Mucosa of rectum (tissue), 2 donors: ENCODE measurements at regions not wholly inside any gene's neighbourhood (a gene's known extent, or its start where the extent isn't known, plus 50 kb on each side); places are given as distances from the start of the nearest gene placed in this dataset.
"Not testable (repeated sequence)": the region's sequence is repeated elsewhere in the genome, so short reads cannot be mapped to it uniquely, and the experiment has no call there.

Experiments
- H3K27ac ChIP-seq, 2 donors: one replicate each; pipeline ENCODE4 v1.7.0; 2013; ENCODE audit warnings: inconsistent platforms in 2 of 2, low read depth in 2 of 2, low read length in 2 of 2
- H3K27me3 ChIP-seq, 2 donors: one replicate each; pipeline ENCODE4 v1.7.0; 2013; ENCODE audit warnings: low read length in 2 of 2; ENCODE audit not compliant: control insufficient read depth in 2 of 2, insufficient read depth in 2 of 2
- H3K36me3 ChIP-seq, 2 donors: one replicate each; pipeline ENCODE4 v1.7.0; 2013; ENCODE audit warnings: low read length in 2 of 2; ENCODE audit not compliant: control insufficient read depth in 2 of 2, insufficient read depth in 2 of 2
- H3K4me1 ChIP-seq, 2 donors: one replicate each; pipeline ENCODE4 v1.7.0; 2013; ENCODE audit warnings: low read length in 2 of 2, mild to moderate bottlenecking in 1 of 2; ENCODE audit not compliant: control insufficient read depth in 2 of 2, insufficient read depth in 2 of 2
- H3K4me3 ChIP-seq, 2 donors: one replicate each; pipeline ENCODE4 v1.7.0; 2013; ENCODE audit warnings: low read length in 2 of 2
- H3K9ac ChIP-seq, 2 donors: one replicate each; pipeline ENCODE4 v1.7.0; 2013; ENCODE audit warnings: low read length in 2 of 2, low read depth in 1 of 2, mild to moderate bottlenecking in 1 of 2
- H3K9me3 ChIP-seq, 2 donors: one replicate each; pipeline ENCODE4 v1.7.0; 2013; ENCODE audit warnings: low read length in 2 of 2; ENCODE audit not compliant: control insufficient read depth in 2 of 2
- donor health status: healthy.
- donor health status: Normal muscosa, but diverticular disease.

GRCh38 chr12:72925716-72926115 lies 653.5 kb downstream of the TRHDE start:
- H3K36me3 ChIP-seq: no peaks in the 10 kb centered on the region
- no peak overlapping the region for H3K4me3 ChIP-seq
- H3K27me3 ChIP-seq: no peaks in the 10 kb centered on the region
- H3K27ac ChIP-seq: no peak overlapping the region
- H3K9ac ChIP-seq: no peak overlapping the region
- H3K4me1 ChIP-seq: no peaks in the 10 kb centered on the region
- H3K9me3 ChIP-seq: no peaks in the 10 kb centered on the region

- H3K9me3 ChIP-seq, H3K36me3 ChIP-seq, H3K4me1 ChIP-seq, H3K27ac ChIP-seq, H3K4me3 ChIP-seq, H3K9ac ChIP-seq, H3K27me3 ChIP-seq: not testable (repeated sequence)
These were observed 659.7 kb downstream of the TRHDE start for GRCh38 chr12:72931838-72932237.

GRCh38 chr12:72937486-72937885 lies 665.3 kb downstream of the TRHDE start:
- Histone ChIP-seq H3K36me3 (no peaks in the 10 kb centered on the region), H3K4me3 (no peak overlapping the region), H3K9me3 (peaks cover 0 to 2% of the 10 kb centered on the region in 2 donors)

GRCh38 chr12:72957454-72957853 lies 685.3 kb downstream of the TRHDE start:
- no peaks in the 10 kb centered on the region for H3K36me3 ChIP-seq
- H3K4me3 ChIP-seq: no peak overlapping the region
- no peaks in the 10 kb centered on the region for H3K4me1 ChIP-seq
- H3K27me3 ChIP-seq: no peaks in the 10 kb centered on the region
- no peak overlapping the region for H3K27ac ChIP-seq
- H3K9ac ChIP-seq: no peak overlapping the region
- no peaks in the 10 kb centered on the region for H3K9me3 ChIP-seq

More at GRCh38 chr12:72937486-72937885, 665.3 kb downstream of the TRHDE start:
- Histone ChIP-seq H3K27ac (no peak overlapping the region), H3K27me3 (no peaks in the 10 kb centered on the region), H3K9ac (no peak overlapping the region), H3K4me1 (no peaks in the 10 kb centered on the region)

GRCh38 chr12:72966684-72967083 lies 694.5 kb downstream of the TRHDE start:
- Histone ChIP-seq H3K4me1 (no peaks in the 10 kb centered on the region), H3K9ac (no peak overlapping the region), H3K36me3 (no peaks in the 10 kb centered on the region)

GRCh38 chr12:72974954-72975555 lies 702.9 kb downstream of the TRHDE start:
- no peaks in the 10 kb centered on the region for H3K4me1 ChIP-seq
- no peak overlapping the region for H3K27ac ChIP-seq
- H3K27me3 ChIP-seq: no peaks in the 10 kb centered on the region
- no peak overlapping the region for H3K4me3 ChIP-seq
- no peaks in the 10 kb centered on the region for H3K36me3 ChIP-seq
- no peaks in the 10 kb centered on the region for H3K9me3 ChIP-seq
- H3K9ac ChIP-seq: no peak overlapping the region

More at GRCh38 chr12:72966684-72967083, 694.5 kb downstream of the TRHDE start:
- Histone ChIP-seq H3K27ac (no peak overlapping the region), H3K4me3 (no peak overlapping the region), H3K27me3 (no peaks in the 10 kb centered on the region), H3K9me3 (peaks cover 2 to 3% of the 10 kb centered on the region in 2 donors)

- no peaks in the 10 kb centered on the region for H3K36me3 ChIP-seq
- H3K27ac ChIP-seq: no peak overlapping the region
- no peaks in the 10 kb centered on the region for H3K4me1 ChIP-seq
These were observed 706.8 kb downstream of the TRHDE start for GRCh38 chr12:72978999-72979398.

GRCh38 chr12:72982356-72982755 lies 710.2 kb downstream of the TRHDE start:
- H3K27me3 ChIP-seq: no peaks in the 10 kb centered on the region
- H3K27ac ChIP-seq: no peak overlapping the region
- no peaks in the 10 kb centered on the region for H3K36me3 ChIP-seq
- no peak overlapping the region for H3K4me3 ChIP-seq
- H3K9ac ChIP-seq: no peak overlapping the region
- H3K4me1 ChIP-seq: no peaks in the 10 kb centered on the region
- no peaks in the 10 kb centered on the region for H3K9me3 ChIP-seq

More at GRCh38 chr12:72978999-72979398, 706.8 kb downstream of the TRHDE start:
- H3K27me3 ChIP-seq: no peaks in the 10 kb centered on the region
- H3K9me3 ChIP-seq: no peaks in the 10 kb centered on the region
- H3K4me3 ChIP-seq: no peak overlapping the region
- H3K9ac ChIP-seq: no peak overlapping the region

GRCh38 chr12:72986963-72987362 lies 714.8 kb downstream of the TRHDE start:
- H3K4me1 ChIP-seq: no peaks in the 10 kb centered on the region
- no peak overlapping the region for H3K4me3 ChIP-seq
- H3K36me3 ChIP-seq: no peaks in the 10 kb centered on the region
- no peak overlapping the region for H3K27ac ChIP-seq
- no peaks in the 10 kb centered on the region for H3K27me3 ChIP-seq
- H3K9me3 ChIP-seq: no peaks in the 10 kb centered on the region
- H3K9ac ChIP-seq: no peak overlapping the region

- Histone ChIP-seq H3K9me3 (no peaks in the 10 kb centered on the region), H3K27ac (no peak overlapping the region), H3K4me1 (no peaks in the 10 kb centered on the region), H3K36me3 (no peaks in the 10 kb centered on the region), H3K9ac (no peak overlapping the region), H3K27me3 (no peaks in the 10 kb centered on the region), H3K4me3 (no peak overlapping the region)
These were observed 717.3 kb downstream of the TRHDE start for GRCh38 chr12:72989458-72989947.
